ENCODE measurements at regions not wholly inside any gene's neighbourhood (a gene's known extent, or its start where the extent isn't known, plus 50 kb on each side); places are given as distances from the start of the nearest gene placed in this dataset.

- DNase-seq (ENCODE audit: low read depth), result no peak
These were observed 289.0 kb downstream of the SNX13 start for GRCh38 chr7:17651341-17651740.

- peak; percentile 44 for DNase-seq (ENCODE audit: low read depth)
These were observed 288.4 kb downstream of the SNX13 start for GRCh38 chr7:17651863-17652385.

GRCh38 chr7:17654940-17655339 lies 285.4 kb downstream of the SNX13 start:
- peak; percentile 35 for DNase-seq (ENCODE audit: low read depth)

GRCh38 chr7:17659126-17659525 lies 281.2 kb downstream of the SNX13 start:
- DNase-seq (ENCODE audit: low read depth), result no peak

GRCh38 chr7:17660116-17660515 lies 280.2 kb downstream of the SNX13 start:
- no peak for DNase-seq (ENCODE audit: low read depth)

GRCh38 chr7:17661982-17662585 lies 278.2 kb downstream of the SNX13 start:
- peak; percentile 68 for DNase-seq (ENCODE audit: low read depth)

GRCh38 chr7:17663061-17663675 lies 277.1 kb downstream of the SNX13 start:
- peak; percentile 84 for DNase-seq (ENCODE audit: low read depth)

- DNase-seq (ENCODE audit: low read depth), result no peak
These were observed 275.3 kb downstream of the SNX13 start for GRCh38 chr7:17665029-17665428.

GRCh38 chr7:17668122-17668521 lies 272.2 kb downstream of the SNX13 start:
- no peak for DNase-seq (ENCODE audit: low read depth)

- DNase-seq (ENCODE audit: low read depth), result no peak
These were observed 271.1 kb downstream of the SNX13 start for GRCh38 chr7:17669204-17669603.

- DNase-seq (ENCODE audit: low read depth), result no peak
These were observed 268.3 kb downstream of the SNX13 start for GRCh38 chr7:17671956-17672355.

- DNase-seq (ENCODE audit: low read depth), result no peak
These were observed 267.5 kb downstream of the SNX13 start for GRCh38 chr7:17672783-17673182.

GRCh38 chr7:17674166-17674942 lies 265.9 kb downstream of the SNX13 start:
- no peak for DNase-seq (ENCODE audit: low read depth)

GRCh38 chr7:17674943-17675608 lies 265.2 kb downstream of the SNX13 start:
- DNase-seq (ENCODE audit: low read depth), result no peak

- no peak for DNase-seq (ENCODE audit: low read depth)
These were observed 262.9 kb downstream of the SNX13 start for GRCh38 chr7:17677408-17677807.

GRCh38 chr7:17678896-17679295 lies 261.4 kb downstream of the SNX13 start:
- DNase-seq (ENCODE audit: low read depth), result no peak

GRCh38 chr7:17679458-17679857 lies 260.8 kb downstream of the SNX13 start:
- DNase-seq (ENCODE audit: low read depth), result peak; percentile 77

GRCh38 chr7:17680026-17680425 lies 260.3 kb downstream of the SNX13 start:
- DNase-seq (ENCODE audit: low read depth), result peak; percentile 92

- no peak for DNase-seq (ENCODE audit: low read depth)
These were observed 259.3 kb downstream of the SNX13 start for GRCh38 chr7:17680943-17681351.

- DNase-seq (ENCODE audit: low read depth), result peak; percentile 73
These were observed 258.3 kb downstream of the SNX13 start for GRCh38 chr7:17681965-17682364.

- no peak for DNase-seq (ENCODE audit: low read depth)
These were observed 257.7 kb downstream of the SNX13 start for GRCh38 chr7:17682586-17682985.

GRCh38 chr7:17685141-17685540 lies 255.2 kb downstream of the SNX13 start:
- no peak for DNase-seq (ENCODE audit: low read depth)
